Keratinocyte (primary cell): ENCODE measurements at regions not wholly inside any gene's neighbourhood (a gene's known extent, or its start where the extent isn't known, plus 50 kb on each side); places are given as distances from the start of the nearest gene placed in this dataset.

Experiments
- DNase-seq: peaks from one replicate; pipeline ENCODE4 v3.0.0-alpha.2; 2011; ENCODE audit warnings: low read depth, missing footprints, low spot score
- FAIRE-seq: peaks from 2 replicates; lab custom pipeline; 2011; peaks lifted over from hg19 to GRCh38; lab: Jason Lieb, UNC
- H2AFZ ChIP-seq: 2 replicates; pipeline ENCODE4 v1.6.0; 2012; ENCODE audit warnings: low read length, control low read depth, inconsistent platforms; ENCODE audit not compliant: control insufficient read depth
- H3K27ac ChIP-seq: 2 replicates; pipeline ENCODE4 v1.5.1; 2011; ENCODE audit warnings: low read length; ENCODE audit not compliant: control insufficient read depth, insufficient read depth
- H3K27me3 ChIP-seq: 3 replicates; pipeline ENCODE4 v1.6.0; 2011; ENCODE audit warnings: low read length; ENCODE audit not compliant: control insufficient read depth, insufficient read depth; ENCODE audit errors: extremely low read depth
- H3K36me3 ChIP-seq, 2 experiments: 2 replicates in 1 of 2; 3 replicates in 1 of 2; pipeline ENCODE4 v1.5.1; 2011; ENCODE audit warnings: low read length in 2 of 2, mild to moderate bottlenecking in 1 of 2; ENCODE audit not compliant: control insufficient read depth in 2 of 2, insufficient read depth in 2 of 2; ENCODE audit errors: extremely low read depth in 1 of 2
- H3K4me1 ChIP-seq: 3 replicates; pipeline ENCODE4 v1.5.1; 2011; ENCODE audit warnings: low read length; ENCODE audit not compliant: control insufficient read depth, insufficient read depth; ENCODE audit errors: extremely low read depth
- H3K4me2 ChIP-seq: 3 replicates; pipeline ENCODE4 v1.6.0; 2011; ENCODE audit warnings: low read depth, low read length; ENCODE audit not compliant: control insufficient read depth, insufficient read depth; ENCODE audit errors: extremely low read depth
- H3K4me3 ChIP-seq, 3 experiments: fragments of 200-600 bp in 1 of 3; sonication (generic) in 1 of 3; 2 replicates in 2 of 3; 3 replicates in 1 of 3; pipeline ENCODE4 v1.5.1; 2011 to 2016; ENCODE audit warnings: low read length in 3 of 3, mild to moderate bottlenecking in 3 of 3, control low read depth in 2 of 3, inconsistent platforms in 1 of 3, low read depth in 1 of 3, mixed read lengths in 1 of 3, mixed run types in 1 of 3, moderate library complexity in 1 of 3; ENCODE audit not compliant: control insufficient read depth in 2 of 3, insufficient read depth in 2 of 3; ENCODE audit errors: extremely low read depth in 1 of 3
- H3K79me2 ChIP-seq: 2 replicates; pipeline ENCODE4 v1.6.0; 2012; ENCODE audit warnings: low read length; ENCODE audit not compliant: control insufficient read depth, insufficient read depth
- H3K9ac ChIP-seq: 3 replicates; pipeline ENCODE4 v1.6.0; 2011; ENCODE audit warnings: low read length; ENCODE audit not compliant: control insufficient read depth, insufficient read depth; ENCODE audit errors: extremely low read depth
- H3K9me1 ChIP-seq: 3 replicates; pipeline ENCODE4 v1.6.0; 2011; ENCODE audit warnings: low read length; ENCODE audit not compliant: control insufficient read depth, insufficient read depth; ENCODE audit errors: extremely low read depth
- H3K9me3 ChIP-seq: 2 replicates; pipeline ENCODE4 v1.5.1; 2012; ENCODE audit warnings: low read depth, low read length; ENCODE audit not compliant: control insufficient read depth
- H4K20me1 ChIP-seq: 3 replicates; pipeline ENCODE4 v1.6.0; 2011; ENCODE audit warnings: low read length; ENCODE audit not compliant: control insufficient read depth, insufficient read depth; ENCODE audit errors: extremely low read depth
- CTCF ChIP-seq, 3 experiments: IDR thresholded peaks in 1 of 3; conservative IDR thresholded peaks in 1 of 3; optimal IDR thresholded peaks in 1 of 3; 2 replicates in 2 of 3; 3 replicates in 1 of 3; pipeline versions ENCODE3 to v1.5.1; 2011; ENCODE audit warnings: low read length in 3 of 3, mild to moderate bottlenecking in 3 of 3, moderate library complexity in 2 of 3, control low read depth in 1 of 3, inconsistent platforms in 1 of 3; ENCODE audit not compliant: insufficient read depth in 2 of 3; ENCODE audit errors: extremely low read depth in 1 of 3
- EZH2 ChIP-seq: IDR thresholded peaks from one replicate; pipeline ENCODE4 v1.6.1; 2012; ENCODE audit warnings: inconsistent platforms, mild to moderate bottlenecking, low read length, moderate library complexity
- dilution Hi-C: fragments of 300-500 bp; cut with MboI; formaldehyde crosslinking; loops from one replicate; pipeline ENCODE4 v1.7.0; 2020; ENCODE audit warnings: low sequenced_read_pairs; ENCODE audit not compliant: extremely low pct_ligation_motif_present

DNA sequence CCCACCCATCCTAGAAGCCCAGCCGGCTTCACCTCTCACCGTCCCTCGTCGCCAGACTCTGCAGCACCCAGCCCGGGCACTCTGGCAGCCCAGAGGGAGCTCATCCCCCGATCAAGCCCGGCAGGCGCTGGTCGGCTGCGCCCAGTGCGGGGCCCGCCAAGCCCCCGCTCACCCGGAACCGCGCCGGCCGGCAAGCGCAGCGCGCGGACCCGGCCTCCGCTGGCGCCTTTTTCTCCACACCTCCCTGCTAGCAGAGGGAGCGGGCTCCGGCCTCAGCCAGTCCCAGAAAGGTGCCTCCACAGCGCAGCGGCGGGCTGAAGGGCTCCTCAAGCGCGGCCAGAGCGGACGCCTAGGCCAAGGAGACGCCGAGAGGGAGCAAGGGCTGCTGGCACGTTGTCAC lies 2023.3 kb downstream of the NCAM2 start:
- H3K9ac ChIP-seq = no peak overlapping the region
- TF ChIP-seq EZH2 (no peak), CTCF (optimal IDR thresholded peaks at IDR 0.05 in 1 of 3, IDR thresholded peaks at IDR 0.05 in 1 of 3, conservative IDR thresholded peaks at IDR 0.05 in 1 of 3; ENCODE audit: extremely low read depth in 1 of 3, insufficient read depth in 2 of 3, low read length in 3 of 3) (no peak)
- DNase-seq = no peak
- no peaks in the 10 kb centered on the region for H3K27me3 ChIP-seq
- H3K4me2 ChIP-seq = no peak overlapping the region
- no peaks in the 10 kb centered on the region for H4K20me1 ChIP-seq
- H3K4me3 ChIP-seq = no peak overlapping the region
- FAIRE-seq = no peak
- no peak overlapping the region for H2AFZ ChIP-seq
- H3K27ac ChIP-seq = no peak overlapping the region
- dilution Hi-C loops = no loop called here
- H3K9me1 ChIP-seq = no peaks in the 10 kb centered on the region
- H3K4me1 ChIP-seq = no peaks in the 10 kb centered on the region
- no peaks in the 10 kb centered on the region for H3K79me2 ChIP-seq
- H3K9me3 ChIP-seq = no peaks in the 10 kb centered on the region
- no peaks in the 10 kb centered on the region for H3K36me3 ChIP-seq

DNA sequence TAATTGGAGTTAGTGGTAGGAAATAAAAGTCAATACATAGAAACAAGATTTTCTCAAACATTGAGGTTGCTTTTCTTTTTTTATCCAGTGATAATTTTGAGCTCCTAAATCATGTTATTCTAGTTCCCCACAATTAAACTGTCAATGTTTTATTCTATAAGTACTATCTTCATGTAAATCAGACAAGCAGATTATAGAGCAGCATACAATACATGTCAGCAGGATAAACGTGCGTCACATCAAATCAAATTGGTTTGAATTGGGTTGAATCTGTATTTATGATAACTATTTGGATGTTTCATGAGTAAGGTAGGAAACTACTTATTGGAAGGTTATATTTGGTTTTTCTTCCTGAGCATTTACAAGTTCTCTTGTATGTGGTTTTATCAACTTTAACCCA lies 2028.7 kb downstream of the NCAM2 start:
- H3K4me1 ChIP-seq = no peaks in the 10 kb centered on the region
- no peaks in the 10 kb centered on the region for H4K20me1 ChIP-seq
- H3K9me1 ChIP-seq = no peaks in the 10 kb centered on the region
- H3K79me2 ChIP-seq = no peaks in the 10 kb centered on the region
- TF ChIP-seq EZH2 (no peak), CTCF (optimal IDR thresholded peaks at IDR 0.05 in 1 of 3, IDR thresholded peaks at IDR 0.05 in 1 of 3, conservative IDR thresholded peaks at IDR 0.05 in 1 of 3; ENCODE audit: extremely low read depth in 1 of 3, insufficient read depth in 2 of 3, low read length in 3 of 3) (no peak)
- H2AFZ ChIP-seq = no peak overlapping the region
- H3K4me3 ChIP-seq = no peak overlapping the region
- dilution Hi-C loops = no loop called here
- H3K9ac ChIP-seq = no peak overlapping the region
- no peak overlapping the region for H3K27ac ChIP-seq
- H3K9me3 ChIP-seq = no peaks in the 10 kb centered on the region
- H3K36me3 ChIP-seq = no peaks in the 10 kb centered on the region
- FAIRE-seq (no peak), DNase-seq (no peak)
- H3K27me3 ChIP-seq = no peaks in the 10 kb centered on the region
- no peak overlapping the region for H3K4me2 ChIP-seq
